HPDE6-E6E7 (cell line): ENCODE measurements at regions not wholly inside any gene's neighbourhood (a gene's known extent, or its start where the extent isn't known, plus 50 kb on each side); places are given as distances from the start of the nearest gene placed in this dataset.
"Not testable (repeated sequence)": the region's sequence is repeated elsewhere in the genome, so short reads cannot be mapped to it uniquely, and the experiment has no call there.

Experiments
- DNase-seq: peaks from one replicate; pipeline ENCODE4 v3.0.0; 2011; ENCODE audit warnings: missing footprints; ENCODE audit errors: extremely low spot score

DNA sequence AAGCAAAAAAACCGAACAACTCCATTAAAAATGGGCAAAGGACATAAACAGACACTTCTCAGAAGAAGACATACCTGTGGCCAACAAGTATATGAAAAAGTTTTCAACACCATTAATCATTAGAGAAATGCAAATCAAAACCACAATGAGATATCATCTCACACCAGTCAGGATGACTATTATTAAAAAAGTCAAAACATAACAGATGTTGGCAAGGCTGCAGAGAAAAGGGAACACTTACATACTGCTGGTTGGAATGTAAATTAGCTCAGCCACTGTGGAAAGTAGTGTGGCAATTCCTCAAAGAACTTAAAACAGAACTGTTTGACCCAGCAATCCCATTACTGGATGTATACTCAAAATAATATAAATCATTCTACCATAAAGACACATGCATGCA is 436.3 kb downstream of the KLHL13 start:
- no peak for DNase-seq

DNA sequence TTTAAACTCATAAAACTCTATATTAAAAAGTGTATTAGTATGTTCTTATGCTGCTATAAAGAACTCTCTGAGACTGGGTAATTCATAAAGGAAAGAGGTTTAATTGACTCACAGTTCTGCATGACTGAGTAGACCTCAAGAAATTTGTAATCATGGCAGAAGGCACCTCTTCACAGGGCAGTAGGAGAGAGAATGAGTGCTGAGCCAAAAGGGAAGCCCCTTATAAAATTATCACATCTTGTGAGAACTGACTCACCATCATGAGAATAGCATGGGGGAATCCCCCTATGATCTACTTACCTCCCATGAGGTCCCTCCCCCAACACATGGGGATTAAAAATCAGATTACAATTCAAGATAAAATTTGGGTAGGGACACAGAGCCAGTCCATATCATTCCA is 463.2 kb downstream of the KLHL13 start:
- DNase-seq, result no peak

DNA sequence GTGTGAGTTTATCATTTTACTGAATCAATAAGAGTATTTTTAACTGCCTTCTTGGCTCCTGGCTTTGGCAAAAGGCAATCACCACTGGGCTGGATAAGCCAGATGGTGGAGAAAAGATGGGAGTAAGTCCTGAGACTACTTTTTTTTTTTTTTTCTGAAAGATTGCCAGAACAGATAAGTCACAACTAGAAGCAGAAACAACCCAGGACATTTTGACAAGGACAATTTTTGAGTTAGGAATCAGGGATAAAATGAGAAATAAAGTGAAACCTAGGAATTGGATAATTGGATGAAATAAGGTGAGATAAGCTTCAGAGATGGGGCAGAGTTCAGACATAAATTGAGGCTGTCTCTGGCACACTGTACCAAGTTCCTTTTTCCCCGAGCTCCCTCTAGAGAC is 471.0 kb downstream of the KLHL13 start:
- no peak for DNase-seq

DNA sequence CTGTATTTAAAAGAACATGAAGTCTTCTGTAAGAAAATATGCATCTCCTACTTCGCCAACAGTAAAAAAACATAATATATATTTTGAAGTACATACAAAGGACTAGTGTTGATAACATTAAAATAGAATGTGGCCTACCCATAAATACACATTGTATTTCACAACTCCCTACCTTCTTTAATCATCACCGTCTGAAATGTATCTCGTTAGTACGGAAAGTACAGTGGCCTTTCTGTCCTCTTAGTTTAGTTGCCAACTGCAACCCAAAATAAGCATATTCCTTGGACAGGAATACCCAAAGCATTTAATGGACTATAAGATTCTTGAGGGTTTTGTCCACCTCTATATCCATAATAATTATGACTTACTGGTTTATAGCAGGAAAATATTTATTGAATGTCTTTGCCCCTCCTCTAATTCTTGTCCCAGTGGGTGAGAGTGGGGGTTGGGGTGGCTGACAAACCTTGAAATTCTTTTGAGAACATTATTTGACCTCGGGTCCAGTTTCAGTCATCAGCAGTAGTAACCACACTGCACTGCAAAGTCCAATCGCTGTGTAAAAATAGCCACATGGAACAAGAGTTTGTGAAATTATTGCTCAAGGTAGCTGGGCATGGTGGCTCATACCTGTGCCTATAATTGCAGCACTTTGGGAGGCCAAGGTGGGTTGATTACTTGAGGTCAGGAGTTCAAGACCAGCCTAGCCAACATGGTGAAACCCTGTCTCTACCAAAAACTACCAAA is 474.5 kb downstream of the KLHL13 start:
- no peak for DNase-seq

DNA sequence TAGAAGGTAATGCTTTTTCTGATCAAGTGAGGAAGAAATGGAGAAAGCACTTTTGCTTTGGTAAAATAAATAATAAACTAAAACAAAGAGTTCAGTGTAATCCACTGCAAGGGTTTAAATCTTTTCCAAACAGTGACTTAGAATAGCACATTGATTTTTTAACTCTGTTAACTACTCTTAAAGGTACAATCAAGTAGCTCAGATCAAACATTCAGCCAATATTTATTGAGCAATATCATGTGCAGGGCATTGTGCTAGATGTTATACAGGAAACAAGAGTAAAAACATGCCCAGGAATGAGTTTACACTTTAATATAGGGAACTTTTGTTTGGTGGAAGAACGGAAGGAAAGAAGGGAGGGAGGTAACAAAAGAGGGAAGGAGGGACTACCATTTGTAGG is 479.8 kb downstream of the KLHL13 start:
- DNase-seq, result no peak

DNA sequence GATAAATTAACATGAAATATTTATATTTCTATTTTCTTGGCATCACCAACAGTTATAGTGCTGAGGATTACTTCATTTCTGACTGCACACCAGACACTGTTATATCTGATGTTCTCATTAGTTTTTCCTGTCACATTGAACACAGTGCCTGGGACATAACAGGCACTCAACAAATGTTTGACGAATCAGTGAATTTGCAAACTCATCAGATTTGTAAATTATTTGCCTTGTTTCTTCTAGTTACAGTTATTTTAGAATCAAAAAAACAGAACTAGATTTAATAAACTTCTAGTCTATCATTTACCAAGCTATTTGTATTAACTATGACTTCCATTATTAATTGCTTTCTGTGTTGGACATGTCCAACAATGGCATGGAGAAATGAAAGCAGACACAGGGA is 483.3 kb downstream of the KLHL13 start:
- DNase-seq, result no peak

DNA sequence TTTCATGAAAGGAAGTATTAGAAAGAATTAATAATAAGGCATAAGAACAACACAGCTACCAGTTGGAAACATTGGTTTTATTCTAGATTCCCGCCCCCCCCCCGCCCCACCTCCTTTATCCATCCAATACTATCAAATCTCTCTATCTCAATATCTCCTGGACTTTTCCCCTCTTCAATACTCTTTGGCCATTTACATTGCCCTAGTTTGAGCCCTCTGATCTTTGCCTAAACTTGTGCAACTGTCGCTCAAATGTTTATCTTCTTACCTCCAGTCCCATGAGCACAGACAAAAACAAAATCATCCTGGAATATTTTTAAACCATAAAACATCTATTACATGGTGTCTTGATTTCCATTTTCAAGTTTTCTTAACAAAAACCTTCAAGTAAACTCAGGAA is 488.2 kb downstream of the KLHL13 start:
- no peak for DNase-seq

DNA sequence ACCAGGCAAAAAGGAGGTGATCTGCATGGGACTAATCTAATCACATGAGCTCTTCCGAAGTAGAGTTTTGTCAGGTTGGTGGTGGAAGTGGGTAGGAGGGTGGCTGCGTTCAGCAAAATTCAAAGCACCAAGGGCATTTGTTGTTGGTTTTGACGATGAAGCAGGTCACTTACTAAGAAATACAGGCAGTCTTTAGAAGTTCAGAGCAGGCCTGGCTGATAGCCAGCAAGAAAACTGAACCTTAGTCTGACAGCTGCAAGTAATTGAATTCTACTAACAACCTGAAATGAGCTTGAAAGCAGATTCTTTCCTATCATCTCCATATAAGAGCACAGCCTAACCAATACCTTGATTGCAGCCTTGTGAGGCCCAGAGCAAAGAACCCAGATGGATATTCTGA is 505.8 kb downstream of the KLHL13 start:
- no peak for DNase-seq

DNA sequence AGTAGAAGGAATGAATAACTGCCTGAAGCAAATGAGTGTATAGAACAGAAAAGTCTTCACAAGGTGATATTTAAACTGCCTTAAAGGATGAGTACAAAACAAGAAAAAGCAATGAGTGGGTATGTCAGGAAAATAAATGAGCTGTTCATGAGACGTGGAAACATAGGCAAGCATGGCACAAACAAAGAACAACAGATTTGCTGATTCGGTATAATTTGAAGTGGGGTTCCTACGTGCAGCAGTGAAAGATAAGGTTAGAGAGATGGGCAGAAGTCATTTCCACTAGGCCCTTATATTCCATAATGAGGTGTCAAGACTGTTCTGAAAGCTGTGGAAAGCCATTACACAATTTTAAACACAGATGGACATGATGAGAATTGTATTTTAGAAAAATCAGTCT is 506.6 kb downstream of the KLHL13 start:
- no peak for DNase-seq

DNA sequence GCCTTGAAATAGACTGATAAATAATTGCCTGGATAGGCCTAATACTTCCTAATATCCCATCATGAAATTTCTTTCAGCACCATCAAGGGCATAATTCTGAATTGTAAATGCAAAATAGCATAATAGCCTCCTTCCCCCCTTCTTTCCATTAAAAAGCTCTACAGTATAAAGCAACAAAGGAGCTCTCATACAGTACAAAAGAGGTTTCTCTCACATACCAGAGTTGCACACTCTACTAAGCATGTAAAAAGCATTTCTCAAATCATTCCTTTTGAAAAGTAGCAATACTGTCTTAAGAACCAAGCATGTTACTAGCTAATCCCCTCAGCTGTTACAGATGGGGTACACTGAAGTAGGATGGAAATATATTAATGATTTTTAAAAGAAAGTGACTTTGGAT is 509.0 kb downstream of the KLHL13 start:
- no peak for DNase-seq

DNA sequence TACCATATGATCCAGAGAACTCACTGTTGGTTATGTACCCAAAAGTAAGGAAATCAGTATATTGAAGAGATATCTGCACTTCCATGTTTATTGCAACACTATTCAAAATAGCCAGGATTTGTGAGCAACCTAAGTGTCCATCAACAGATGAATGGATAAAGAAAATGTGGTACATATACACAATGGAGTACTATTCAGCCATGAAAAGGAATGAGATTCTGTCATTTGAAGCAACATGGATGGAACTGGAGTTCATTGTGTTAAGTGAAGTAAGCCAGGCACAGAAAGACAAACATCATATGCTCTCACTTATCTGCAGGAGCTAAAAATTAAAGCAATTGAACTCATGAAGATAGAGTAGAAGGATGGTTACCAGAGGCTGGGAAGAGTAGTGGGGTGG is 510.5 kb downstream of the KLHL13 start:
- not testable (repeated sequence) for DNase-seq

DNA sequence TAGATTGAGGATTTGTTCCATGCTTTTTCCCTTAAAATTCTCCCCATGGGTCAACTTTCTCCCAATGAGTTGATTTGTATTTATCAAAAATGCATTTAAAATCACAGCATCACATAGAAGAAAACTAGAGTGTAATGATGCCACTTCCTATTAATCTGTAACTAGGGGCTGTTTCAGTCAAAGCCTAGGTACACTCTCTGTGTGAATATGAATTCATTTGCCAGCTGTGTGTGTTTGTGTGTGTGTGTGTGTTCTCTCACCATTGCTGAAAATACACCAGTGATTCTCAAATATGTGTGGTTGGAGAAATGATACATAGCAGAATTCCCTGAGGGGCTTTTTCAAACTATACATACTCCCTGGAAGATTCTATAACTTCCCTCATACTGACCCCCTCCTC is 546.5 kb downstream of the KLHL13 start:
- no peak for DNase-seq

DNA sequence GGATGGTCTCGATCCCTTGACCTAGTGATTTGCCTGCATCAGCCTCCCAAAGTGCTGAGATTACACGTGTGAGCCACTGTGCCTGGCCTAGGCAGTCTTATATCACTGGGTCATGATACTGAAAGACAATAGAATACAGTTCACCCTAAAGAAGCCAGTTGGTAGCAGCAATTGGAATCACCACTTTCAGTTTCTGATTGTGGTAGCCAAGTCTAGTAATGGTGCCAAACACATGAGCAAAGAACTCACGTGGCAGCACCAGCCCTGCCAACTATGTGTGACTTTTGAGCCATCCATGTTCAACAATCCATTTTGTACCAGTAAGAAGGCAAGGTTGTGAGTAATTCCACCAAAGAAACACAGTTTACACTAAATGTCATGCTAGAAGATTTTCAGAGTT is 548.4 kb downstream of the KLHL13 start:
- no peak for DNase-seq

DNA sequence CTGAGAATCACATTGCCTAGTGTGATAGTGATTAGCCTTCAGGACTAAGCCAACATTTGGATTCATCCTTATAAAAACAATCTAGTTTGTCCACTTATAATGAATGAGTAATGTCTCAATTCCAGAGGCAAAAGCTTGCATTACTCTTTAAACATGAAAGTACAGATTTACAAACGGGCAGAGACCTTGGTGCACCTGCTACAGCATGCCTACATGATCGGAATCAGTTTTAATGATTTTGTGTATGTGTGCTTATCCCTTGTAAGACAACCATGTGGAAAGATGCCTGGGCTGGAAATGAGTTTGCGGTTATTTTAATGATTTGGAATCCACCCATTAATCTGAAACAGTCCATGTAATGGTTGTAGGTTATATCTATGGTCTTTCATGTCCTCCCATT is 572.7 kb downstream of the KLHL13 start:
- no peak for DNase-seq

DNA sequence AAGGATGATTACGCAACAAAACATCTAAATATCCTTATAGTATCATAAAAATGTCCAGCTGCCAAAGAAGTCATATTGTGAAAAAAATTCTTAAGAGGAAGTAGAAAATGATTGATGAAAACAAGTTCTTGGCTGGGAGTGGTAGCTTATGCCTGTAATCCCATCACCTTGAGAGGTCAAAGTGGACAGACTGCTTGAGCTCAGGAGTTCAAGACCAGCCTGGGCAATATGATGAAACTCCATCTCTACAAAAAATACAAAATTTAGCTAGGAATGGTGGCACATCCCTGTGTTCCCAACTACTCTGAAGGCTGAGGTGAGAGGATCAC is 577.6 kb downstream of the KLHL13 start:
- DNase-seq, result no peak

DNA sequence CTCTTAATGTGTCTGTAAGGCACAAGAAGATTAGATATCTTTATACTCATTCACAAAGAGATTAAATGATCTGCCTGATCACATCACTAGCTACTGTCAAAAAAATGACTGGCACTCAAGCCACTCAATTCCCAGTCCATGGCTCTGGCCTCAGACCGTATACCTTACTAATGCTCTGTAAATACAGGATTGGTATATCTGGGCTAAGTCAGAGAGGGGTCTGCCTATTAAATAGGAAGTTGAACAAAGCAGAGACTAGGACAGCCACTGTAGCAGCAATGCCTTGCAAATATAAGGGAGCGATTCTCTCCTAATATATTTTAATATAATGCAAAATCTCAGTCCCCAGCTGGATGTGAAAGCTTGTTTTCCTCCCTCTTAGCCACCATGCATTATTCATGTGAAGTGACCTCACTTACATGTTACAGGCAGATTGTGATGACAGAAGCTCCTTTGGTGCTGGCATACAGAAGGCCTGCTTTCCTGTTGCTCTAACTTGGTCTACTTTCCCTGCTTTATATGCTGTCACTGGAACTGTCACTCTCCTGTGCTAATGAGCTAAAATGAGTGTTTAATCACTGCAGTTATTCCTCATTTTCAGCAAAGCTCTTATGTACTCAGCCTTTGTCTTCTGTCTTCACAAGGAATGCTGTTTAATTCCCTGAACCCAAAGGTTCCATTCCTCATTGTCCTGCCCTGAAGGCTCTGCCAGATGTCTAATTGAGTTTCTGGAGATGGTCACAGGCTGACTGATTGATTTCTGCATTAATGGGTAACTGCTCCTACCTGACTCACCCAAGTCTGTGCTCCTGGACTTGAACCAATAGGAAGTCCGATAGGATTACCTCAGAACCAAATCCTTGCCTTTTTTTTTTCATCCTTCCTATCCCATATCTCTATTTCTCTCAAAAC is 578.2 kb downstream of the KLHL13 start:
- DNase-seq, result no peak

DNA sequence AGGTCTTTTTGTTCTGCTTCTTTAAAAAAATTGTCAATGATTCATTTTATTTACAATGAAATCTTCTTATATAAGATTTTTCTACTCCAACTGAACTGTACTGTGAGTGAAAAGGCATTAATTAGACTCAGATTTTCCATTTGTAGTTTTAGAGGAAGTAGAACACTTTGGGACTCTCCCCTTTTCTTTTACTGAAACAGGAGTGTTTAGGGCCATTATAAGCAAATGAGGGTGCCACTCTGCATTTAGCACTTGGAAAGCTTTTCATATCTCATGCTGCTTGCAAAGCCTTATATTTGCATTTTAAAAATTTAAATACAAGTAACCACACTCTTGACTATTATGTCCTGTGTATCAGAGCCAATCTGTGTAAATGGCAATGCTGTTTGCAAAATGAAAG is 584.3 kb downstream of the KLHL13 start:
- DNase-seq, result no peak

DNA sequence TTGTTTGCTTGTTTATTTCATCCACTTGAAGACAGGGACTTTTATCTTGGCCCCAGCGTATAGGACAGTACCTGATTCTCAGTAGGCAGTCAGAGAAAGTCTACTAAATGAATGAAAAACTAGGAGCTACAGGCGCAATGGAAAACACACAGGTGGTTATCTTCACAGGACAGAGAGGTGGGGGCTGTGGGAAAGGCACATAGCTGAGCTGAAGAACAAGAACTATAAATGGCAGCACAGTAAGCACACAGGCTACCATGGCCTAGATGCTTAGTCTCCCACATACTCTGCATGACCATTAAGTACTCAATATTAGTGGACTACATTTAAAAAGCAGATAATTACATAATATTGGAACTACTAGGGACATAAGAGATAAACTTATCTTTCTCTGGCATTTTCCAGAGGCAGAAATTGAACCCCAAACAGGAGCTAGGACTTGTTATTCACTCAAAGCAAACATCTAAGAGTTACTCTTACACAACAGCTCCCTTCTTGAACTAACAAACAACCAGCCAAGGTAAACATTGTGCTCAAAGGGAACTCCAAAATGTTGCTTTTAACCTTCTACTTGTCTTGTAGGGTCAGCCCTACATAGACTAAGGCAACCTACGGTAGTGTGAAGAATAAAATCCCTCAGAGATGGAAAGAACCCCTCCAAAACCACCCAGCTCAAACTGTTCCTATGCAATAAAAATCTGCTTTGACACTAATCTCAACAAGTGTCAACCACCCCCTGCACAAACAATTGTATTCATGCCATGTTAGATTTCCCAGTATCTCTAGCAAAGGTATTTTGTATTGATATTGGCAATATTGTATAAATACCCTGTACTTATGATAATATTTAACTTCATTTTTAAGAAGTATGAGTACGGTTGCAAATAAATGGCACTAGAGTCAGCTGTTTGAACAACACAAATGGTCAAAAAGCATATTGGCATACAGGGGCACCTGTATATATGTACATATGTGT is 593.6 kb downstream of the KLHL13 start:
- DNase-seq, result no peak

DNA sequence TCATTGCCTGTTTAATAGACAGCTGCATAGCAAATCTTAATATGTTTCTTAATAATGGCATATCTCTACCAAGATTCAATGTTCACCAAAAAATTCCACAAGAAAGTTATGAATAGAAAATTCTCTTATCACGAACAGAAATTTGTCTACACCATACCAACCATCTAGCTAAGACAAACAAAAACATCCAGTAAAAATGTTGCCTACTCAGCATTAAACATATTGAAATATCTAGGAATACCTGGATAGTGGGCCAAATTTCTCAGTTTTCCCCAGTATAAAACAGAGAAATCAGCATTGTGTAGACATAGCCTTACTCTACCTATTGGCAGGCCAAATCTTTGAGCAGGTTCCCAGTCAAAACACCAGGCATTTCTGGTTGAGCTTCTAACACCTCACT is 598.6 kb downstream of the KLHL13 start:
- no peak for DNase-seq

DNA sequence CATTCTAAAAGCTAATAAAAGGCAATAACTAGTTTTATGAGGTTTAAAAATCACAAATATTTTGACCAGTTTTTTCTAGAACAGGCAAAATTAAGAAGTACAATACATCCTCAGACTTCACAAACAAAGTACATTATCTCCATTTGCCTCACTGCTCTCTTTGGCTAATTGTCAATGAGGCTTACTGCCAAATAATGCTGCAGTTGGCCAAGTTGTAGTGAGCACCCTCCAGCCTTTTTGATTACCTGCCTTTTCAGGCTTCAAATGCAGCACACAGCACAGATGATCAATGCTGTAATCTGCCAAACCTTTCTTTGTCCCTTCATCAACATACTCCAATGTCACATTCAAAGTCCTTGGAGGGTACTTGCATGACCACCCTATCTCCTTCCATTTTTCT is 605.2 kb downstream of the KLHL13 start:
- DNase-seq, result no peak

DNA sequence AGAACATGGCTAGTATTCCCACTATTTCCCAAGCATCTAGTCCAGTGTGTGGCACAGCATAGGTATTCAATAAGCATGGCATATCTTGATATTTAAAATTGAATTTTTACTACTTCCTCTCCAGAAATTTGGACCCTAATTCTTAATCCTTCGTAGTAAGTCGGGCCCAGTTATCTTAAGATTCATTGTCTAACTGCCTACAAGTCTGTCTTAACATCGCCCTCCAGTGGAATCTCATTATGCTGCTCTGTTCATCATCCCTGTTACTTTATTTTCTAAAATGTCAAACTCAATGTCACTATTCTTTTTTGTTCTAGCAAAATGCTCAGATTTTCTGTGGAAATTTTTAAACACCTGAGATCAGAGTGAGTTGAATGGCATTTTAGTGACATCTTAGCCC is 606.2 kb downstream of the KLHL13 start:
- DNase-seq, result no peak

DNA sequence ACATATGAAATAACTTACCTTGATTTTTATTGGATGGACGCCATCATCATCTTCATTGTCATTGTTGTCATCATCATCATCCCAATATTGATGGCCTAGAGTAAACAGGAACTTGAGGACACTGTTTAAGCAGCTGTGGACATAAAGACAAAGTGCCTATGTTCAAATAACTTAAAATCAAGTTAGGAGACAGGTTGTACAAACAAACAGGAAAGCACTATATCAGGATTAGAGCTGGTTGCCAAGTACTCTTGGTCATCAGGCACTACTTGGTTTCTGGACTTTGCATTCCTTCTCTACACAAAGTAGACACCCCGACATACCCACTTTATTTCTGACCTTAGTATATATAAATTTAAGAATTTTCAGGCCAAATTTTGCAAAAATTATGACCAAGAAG is 608.6 kb downstream of the KLHL13 start:
- no peak for DNase-seq
